Thyroid gland (tissue), 4 donors: ENCODE measurements at regions not wholly inside any gene's neighbourhood (a gene's known extent, or its start where the extent isn't known, plus 50 kb on each side); places are given as distances from the start of the nearest gene placed in this dataset.

Experiments used
- CTCF ChIP-seq, 6 experiments: fragments of 200-600 bp in 3 of 6; fragments of 450-650 bp in 3 of 6; sonication (generic) in 3 of 6; IDR thresholded peaks; one replicate each; pipeline ENCODE4 v1.5.1; 2016 to 2019; ENCODE audit warnings: antibody characterized with exemption in 6 of 6, mild to moderate bottlenecking in 2 of 6, inconsistent platforms in 1 of 6, moderate library complexity in 1 of 6
- POLR2A ChIP-seq, 2 donors: fragments of 450-650 bp; IDR thresholded peaks; one replicate each; pipeline ENCODE4 v1.6.1; 2017; ENCODE audit warnings: antibody characterized with exemption in 2 of 2, mild to moderate bottlenecking in 2 of 2, moderate library complexity in 1 of 2

- TF ChIP-seq POLR2A (IDR thresholded peaks at IDR 0.05) (no peak), CTCF (IDR thresholded peaks at IDR 0.05) (no peak)
Measured at GRCh38 chr2:175709248-175709647, 292.8 kb downstream of the LNPK start.
